SK-N-SH (cell line): ENCODE measurements at regions not wholly inside any gene's neighbourhood (a gene's known extent, or its start where the extent isn't known, plus 50 kb on each side); places are given as distances from the start of the nearest gene placed in this dataset.

ENCODE experiments used
- CTCF ChIA-PET: fragments of 300-600, 350-600 bp; formaldehyde crosslinking; extraction: SDS; loops from one replicate; lab custom pipeline; 2021; lab: Yijun Ruan, JAX
- POLR2A ChIA-PET: fragments of 350-600 bp; sonication (Branson Sonifier 250); formaldehyde crosslinking; extraction: SDS; loops from one replicate; lab custom pipeline; 2020; ENCODE audit warnings: antibody characterized with exemption, inconsistent platforms; lab: Yijun Ruan, JAX
- DNase-seq: peaks from one replicate; pipeline ENCODE4 v3.0.0; 2012
- H2AFZ ChIP-seq: fragments of 200-600 bp; sonication (generic); 2 replicates; pipeline ENCODE4 v1.8.1; 2016; ENCODE audit warnings: antibody characterized with exemption, mild to moderate bottlenecking, low read depth
- H3F3A ChIP-seq: fragments of 200-600 bp; sonication (generic); replicated peaks from 2 replicates; pipeline ENCODE3; 2016; ENCODE audit warnings: antibody characterized with exemption, mild to moderate bottlenecking; ENCODE audit not compliant: insufficient read depth
- H3K27ac ChIP-seq, 2 experiments: fragments of 200-500 bp in 1 of 2; fragments of 200-600 bp in 1 of 2; sonication (Bioruptor generic) in 1 of 2; sonication (generic), shearing (Covaris generic) in 1 of 2; 2 replicates each; pipeline versions ENCODE4 v1.5.1 to v1.6.1; 2014 to 2016; ENCODE audit warnings: low read depth in 2 of 2, inconsistent platforms in 1 of 2, low read length in 1 of 2, mild to moderate bottlenecking in 1 of 2, mixed read lengths in 1 of 2
- H3K27me3 ChIP-seq: fragments of 200-600 bp; sonication (generic), shearing (Covaris generic); 2 replicates; pipeline ENCODE4 v1.6.1; 2016; ENCODE audit warnings: mixed run types; ENCODE audit not compliant: insufficient read depth
- H3K36me3 ChIP-seq, 2 experiments: fragments of 200-500 bp in 1 of 2; fragments of 200-600 bp in 1 of 2; sonication (Bioruptor generic) in 1 of 2; sonication (generic) in 1 of 2; replicated peaks in 1 of 2; 2 replicates each; pipeline versions ENCODE3 to v1.5.1; 2014 to 2016; ENCODE audit warnings: low read length in 1 of 2, mild to moderate bottlenecking in 1 of 2; ENCODE audit not compliant: insufficient read depth in 2 of 2, control insufficient read depth in 1 of 2
- H3K4me1 ChIP-seq, 2 experiments: fragments of 200-500 bp in 1 of 2; fragments of 200-600 bp in 1 of 2; sonication (Bioruptor generic) in 1 of 2; sonication (generic), shearing (Covaris generic) in 1 of 2; 2 replicates each; pipeline versions ENCODE4 v1.5.1 to v1.6.1; 2014 to 2016; ENCODE audit warnings: low read depth in 1 of 2, low read length in 1 of 2, mixed run types in 1 of 2; ENCODE audit not compliant: insufficient read depth in 2 of 2, control insufficient read depth in 1 of 2
- H3K4me2 ChIP-seq: fragments of 200-600 bp; sonication (generic), shearing (Covaris generic); 2 replicates; pipeline ENCODE4 v1.6.1; 2017; ENCODE audit warnings: mixed run types
- H3K4me3 ChIP-seq, 2 experiments: fragments of 200-500 bp in 1 of 2; fragments of 200-600 bp in 1 of 2; sonication (Bioruptor generic) in 1 of 2; sonication (generic), shearing (Covaris generic) in 1 of 2; 2 replicates each; pipeline versions ENCODE4 v1.5.1 to v1.8.1; 2014 to 2016; ENCODE audit warnings: low read depth in 2 of 2, inconsistent platforms in 1 of 2, low read length in 1 of 2, mild to moderate bottlenecking in 1 of 2, mixed read lengths in 1 of 2, moderate library complexity in 1 of 2
- H3K79me2 ChIP-seq: fragments of 200-600 bp; sonication (generic); 2 replicates; pipeline ENCODE4 v1.8.1; 2017; ENCODE audit warnings: mild to moderate bottlenecking; ENCODE audit not compliant: insufficient read depth
- H3K9ac ChIP-seq: fragments of 200-600 bp; sonication (generic); 2 replicates; pipeline ENCODE4 v1.6.1; 2017; ENCODE audit warnings: mixed run types
- H3K9me2 ChIP-seq: fragments of 200-600 bp; sonication (generic); 2 replicates; pipeline ENCODE4 v1.6.1; 2017; ENCODE audit warnings: mixed run types
- H3K9me3 ChIP-seq: fragments of 200-600 bp; sonication (generic); 2 replicates; pipeline ENCODE4 v1.6.1; 2017; ENCODE audit warnings: mixed run types, mild to moderate bottlenecking, moderate library complexity
- H4K20me1 ChIP-seq: fragments of 200-600 bp; sonication (generic); 2 replicates; pipeline ENCODE4 v1.6.1; 2017; ENCODE audit warnings: mild to moderate bottlenecking, mixed run types; ENCODE audit not compliant: insufficient read depth
- ELF1 ChIP-seq: IDR thresholded peaks from 2 replicates; pipeline ENCODE4 v1.4.0; 2012
- FOXJ3 ChIP-seq: sonication (generic); formaldehyde crosslinking; IDR thresholded peaks from 2 replicates; pipeline ENCODE4 v1.5.1; 2020; ENCODE audit warnings: mild to moderate bottlenecking, missing genetic modification reagents
- FOXM1 ChIP-seq: IDR thresholded peaks from 2 replicates; pipeline ENCODE4 v1.4.0; 2012; ENCODE audit warnings: low read depth, mild to moderate bottlenecking
- GABPA ChIP-seq: IDR thresholded peaks from 2 replicates; pipeline ENCODE4 v1.4.0; 2012; ENCODE audit warnings: low read depth, mild to moderate bottlenecking
- IRF3 ChIP-seq: fragments of 150-350 bp; IDR thresholded peaks from 2 replicates; pipeline ENCODE4 v1.6.1; 2016; ENCODE audit warnings: mild to moderate bottlenecking, low read depth, low read length
- MEF2A ChIP-seq: IDR thresholded peaks from 2 replicates; pipeline ENCODE4 v1.4.0; 2012; ENCODE audit warnings: low read depth, borderline replicate concordance
- PBX3 ChIP-seq: IDR thresholded peaks from 2 replicates; pipeline ENCODE4; 2012
- POLR2AphosphoS5 ChIP-seq: IDR thresholded peaks from 2 replicates; pipeline ENCODE4 v1.6.1; 2012; ENCODE audit warnings: low read depth, low read length
- REST ChIP-seq: IDR thresholded peaks from 2 replicates; pipeline ENCODE4 v1.6.1; 2012; ENCODE audit warnings: mild to moderate bottlenecking, low read depth, low read length, moderate library complexity
- RFX5 ChIP-seq: IDR thresholded peaks from 2 replicates; pipeline ENCODE4 v1.6.1; 2012; ENCODE audit warnings: mild to moderate bottlenecking, improper control_type of control experiment, low read length
- TCF12 ChIP-seq: IDR thresholded peaks from 2 replicates; pipeline ENCODE4 v1.4.0; 2012
- WGBS: methylation state at CpG from one replicate; pipeline ENCODE4 v1.1.6; 2017; ENCODE audit warnings: low lambda C conversion rate; 5-methylcytosine and 5-hydroxymethylcytosine counted together
- TF ChIP-seq, protein P1 (sequence below): fragments of 200-600 bp; sonication (generic); IDR thresholded peaks from 2 replicates; pipeline ENCODE4 v1.6.1; 2017; ENCODE audit warnings: antibody characterized with exemption, mild to moderate bottlenecking, moderate library complexity
- TF ChIP-seq, protein P2 (sequence below): IDR thresholded peaks from 2 replicates; pipeline ENCODE4 v1.4.0; 2012; ENCODE audit warnings: low read depth, borderline replicate concordance
- TF ChIP-seq, protein P3 (sequence below): IDR thresholded peaks from 2 replicates; pipeline ENCODE4 v1.4.0; 2012; ENCODE audit warnings: low read depth

- CTCF ChIA-PET: no interaction called here
- no peaks in the 10 kb centered on the region for H3K9me3 ChIP-seq
- DNase-seq: no peak
- TF ChIP-seq IRF3 (no peak), POLR2AphosphoS5 (no peak), REST (no peak), RFX5 (no peak), FOXM1 (no peak), PBX3 (no peak), GABPA (no peak), ELF1 (no peak), TCF12 (no peak), FOXJ3 (CRISPR knock-in tag) (no peak), MEF2A (no peak)
- TF ChIP-seq, protein P1, sequence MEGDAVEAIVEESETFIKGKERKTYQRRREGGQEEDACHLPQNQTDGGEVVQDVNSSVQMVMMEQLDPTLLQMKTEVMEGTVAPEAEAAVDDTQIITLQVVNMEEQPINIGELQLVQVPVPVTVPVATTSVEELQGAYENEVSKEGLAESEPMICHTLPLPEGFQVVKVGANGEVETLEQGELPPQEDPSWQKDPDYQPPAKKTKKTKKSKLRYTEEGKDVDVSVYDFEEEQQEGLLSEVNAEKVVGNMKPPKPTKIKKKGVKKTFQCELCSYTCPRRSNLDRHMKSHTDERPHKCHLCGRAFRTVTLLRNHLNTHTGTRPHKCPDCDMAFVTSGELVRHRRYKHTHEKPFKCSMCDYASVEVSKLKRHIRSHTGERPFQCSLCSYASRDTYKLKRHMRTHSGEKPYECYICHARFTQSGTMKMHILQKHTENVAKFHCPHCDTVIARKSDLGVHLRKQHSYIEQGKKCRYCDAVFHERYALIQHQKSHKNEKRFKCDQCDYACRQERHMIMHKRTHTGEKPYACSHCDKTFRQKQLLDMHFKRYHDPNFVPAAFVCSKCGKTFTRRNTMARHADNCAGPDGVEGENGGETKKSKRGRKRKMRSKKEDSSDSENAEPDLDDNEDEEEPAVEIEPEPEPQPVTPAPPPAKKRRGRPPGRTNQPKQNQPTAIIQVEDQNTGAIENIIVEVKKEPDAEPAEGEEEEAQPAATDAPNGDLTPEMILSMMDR: no peak
- TF ChIP-seq, protein P2, sequence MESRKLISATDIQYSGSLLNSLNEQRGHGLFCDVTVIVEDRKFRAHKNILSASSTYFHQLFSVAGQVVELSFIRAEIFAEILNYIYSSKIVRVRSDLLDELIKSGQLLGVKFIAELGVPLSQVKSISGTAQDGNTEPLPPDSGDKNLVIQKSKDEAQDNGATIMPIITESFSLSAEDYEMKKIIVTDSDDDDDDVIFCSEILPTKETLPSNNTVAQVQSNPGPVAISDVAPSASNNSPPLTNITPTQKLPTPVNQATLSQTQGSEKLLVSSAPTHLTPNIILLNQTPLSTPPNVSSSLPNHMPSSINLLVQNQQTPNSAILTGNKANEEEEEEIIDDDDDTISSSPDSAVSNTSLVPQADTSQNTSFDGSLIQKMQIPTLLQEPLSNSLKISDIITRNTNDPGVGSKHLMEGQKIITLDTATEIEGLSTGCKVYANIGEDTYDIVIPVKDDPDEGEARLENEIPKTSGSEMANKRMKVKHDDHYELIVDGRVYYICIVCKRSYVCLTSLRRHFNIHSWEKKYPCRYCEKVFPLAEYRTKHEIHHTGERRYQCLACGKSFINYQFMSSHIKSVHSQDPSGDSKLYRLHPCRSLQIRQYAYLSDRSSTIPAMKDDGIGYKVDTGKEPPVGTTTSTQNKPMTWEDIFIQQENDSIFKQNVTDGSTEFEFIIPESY: no peak
- TF ChIP-seq, protein P3, sequence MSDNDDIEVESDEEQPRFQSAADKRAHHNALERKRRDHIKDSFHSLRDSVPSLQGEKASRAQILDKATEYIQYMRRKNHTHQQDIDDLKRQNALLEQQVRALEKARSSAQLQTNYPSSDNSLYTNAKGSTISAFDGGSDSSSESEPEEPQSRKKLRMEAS: no peak
- TF ChIP-seq, all 33 proteins: peak for 0
- POLR2A ChIA-PET: no interaction called here
- Histone ChIP-seq H3K9ac (no peak overlapping the region), H3K9me2 (no peaks in the 10 kb centered on the region), H3K4me2 (no peak overlapping the region), H2AFZ (no peak overlapping the region), H3K4me1 (no peaks in the 10 kb centered on the region; a peak in 1 of 4 replicates), H4K20me1 (no peaks in the 10 kb centered on the region), H3K27me3 (no peaks in the 10 kb centered on the region), H3K4me3 (no peak overlapping the region), H3K27ac (no peak overlapping the region), H3K36me3 (no peaks in the 10 kb centered on the region), H3F3A (no peaks in the 10 kb centered on the region), H3K79me2 (no peaks in the 10 kb centered on the region)
- 9% methylated on average over 1 of the region's 1 CpG for WGBS
These were observed 974.6 kb upstream of the RAG2 start for GRCh38 chr11:37572491-37573171.
